Lower leg skin (tissue), 4 donors: ENCODE measurements at regions not wholly inside any gene's neighbourhood (a gene's known extent, or its start where the extent isn't known, plus 50 kb on each side); places are given as distances from the start of the nearest gene placed in this dataset.

Experiments used
- DNase-seq, 2 donors: peaks; one replicate each; pipeline ENCODE4 v3.0.0-alpha.2; 2019; ENCODE audit warnings: low spot score in 2 of 2
- H3K4me3 ChIP-seq: fragments of 200-600 bp; sonication (generic); 2 replicates; pipeline ENCODE4 v1.5.1; 2017; ENCODE audit warnings: mild to moderate bottlenecking, low read depth; ENCODE audit not compliant: poor library complexity, severe bottlenecking
- CTCF ChIP-seq, 3 donors: fragments of 450-650 bp; IDR thresholded peaks; one replicate each; pipeline ENCODE4 v1.5.1; 2016; ENCODE audit warnings: antibody characterized with exemption in 3 of 3, mild to moderate bottlenecking in 3 of 3, moderate library complexity in 2 of 3
- POLR2A ChIP-seq, 2 donors: fragments of 450-650 bp; IDR thresholded peaks; one replicate each; pipeline ENCODE4 v1.6.1; 2016 to 2017; ENCODE audit warnings: antibody characterized with exemption in 2 of 2, mild to moderate bottlenecking in 1 of 2, moderate library complexity in 1 of 2
- WGBS, 2 donors: methylation state at CpG; one replicate each; pipeline ENCODE4 v1.1.5; 2018; 5-methylcytosine and 5-hydroxymethylcytosine counted together
- intact Hi-C: fragments of 100-400 bp; cut with DNase I; formaldehyde crosslinking; loops from one replicate; pipeline ENCODE4 v1.15.0; 2023; ENCODE audit warnings: low total_unique reads

GRCh38 chr7:18352339-18353255 lies 143.0 kb upstream of the HDAC9 start:
- DNase-seq: peak in 1 of 2 donors; percentile 19
- 48 to 49% methylated on average over 7 of the region's 7 CpGs for WGBS, 2 donors
- TF ChIP-seq POLR2A (IDR thresholded peaks at IDR 0.05) (no peak), CTCF (IDR thresholded peaks at IDR 0.05) (no peak)
- intact Hi-C loops: no loop called here
- H3K4me3 ChIP-seq: no peak overlapping the region

- no peak overlapping the region for H3K4me3 ChIP-seq
- DNase-seq: no peak
- intact Hi-C loops: no loop called here
- 86% methylated on average over 3 of the region's 3 CpGs for WGBS, 2 donors
- TF ChIP-seq CTCF (IDR thresholded peaks at IDR 0.05) (no peak), POLR2A (IDR thresholded peaks at IDR 0.05) (no peak)
Measured at GRCh38 chr7:18353339-18353738, 142.2 kb upstream of the HDAC9 start.

GRCh38 chr7:18354108-18355085 lies 141.2 kb upstream of the HDAC9 start:
- 90% methylated on average over 6 of the region's 6 CpGs for WGBS, 2 donors
- intact Hi-C loops: no loop called here
- DNase-seq: no peak

GRCh38 chr7:18356191-18356645 lies 139.3 kb upstream of the HDAC9 start:
- WGBS, 2 donors: 5 to 6% methylated on average over 5 of the region's 5 CpGs
- DNase-seq: no peak
- TF ChIP-seq CTCF (IDR thresholded peaks at IDR 0.05) (no peak), POLR2A (IDR thresholded peaks at IDR 0.05) (no peak)
- intact Hi-C loops: no loop called here
- H3K4me3 ChIP-seq: no peak overlapping the region

More at GRCh38 chr7:18354108-18355085, 141.2 kb upstream of the HDAC9 start:
- TF ChIP-seq POLR2A (IDR thresholded peaks at IDR 0.05) (no peak), CTCF (IDR thresholded peaks at IDR 0.05) (no peak)
- no peak overlapping the region for H3K4me3 ChIP-seq

GRCh38 chr7:18357691-18358090 lies 137.9 kb upstream of the HDAC9 start:
- TF ChIP-seq POLR2A (IDR thresholded peaks at IDR 0.05): no peak
- no peak for TF ChIP-seq CTCF (IDR thresholded peaks at IDR 0.05)
- H3K4me3 ChIP-seq: no peak overlapping the region
- WGBS, 2 donors: 92 to 96% methylated on average over 1 of the region's 1 CpG
- DNase-seq: no peak
- intact Hi-C loops: no loop called here
